NT2/D1 (cell line): ENCODE measurements at regions not wholly inside any gene's neighbourhood (a gene's known extent, or its start where the extent isn't known, plus 50 kb on each side); places are given as distances from the start of the nearest gene placed in this dataset.
A peak's percentile ranks its signal among the peaks of the same experiment; 100 is the strongest.

Experiments used
- DNase-seq: peaks from one replicate; pipeline ENCODE4 v3.0.0-alpha.2; 2011; ENCODE audit warnings: low read depth, low spot score
- H3K27me3 ChIP-seq: 2 replicates; pipeline ENCODE4 v1.6.0; 2011; ENCODE audit warnings: mild to moderate bottlenecking; ENCODE audit not compliant: insufficient read length, insufficient read depth
- H3K36me3 ChIP-seq: 2 replicates; pipeline ENCODE4 v1.6.1; 2011; ENCODE audit warnings: mild to moderate bottlenecking, low read length, mixed read lengths; ENCODE audit not compliant: insufficient read depth, insufficient read length
- H3K4me1 ChIP-seq: 2 replicates; pipeline ENCODE4 v1.5.1; 2011; ENCODE audit not compliant: insufficient read depth, insufficient read length
- H3K4me3 ChIP-seq: 2 replicates; pipeline ENCODE4 v1.5.1; 2011; ENCODE audit warnings: low read depth; ENCODE audit not compliant: insufficient read length
- H3K9ac ChIP-seq: 2 replicates; pipeline ENCODE4 v1.6.0; 2011; ENCODE audit warnings: low read depth; ENCODE audit not compliant: insufficient read length
- H3K9me3 ChIP-seq: 2 replicates; pipeline ENCODE4 v1.5.1; 2011; ENCODE audit warnings: mild to moderate bottlenecking, low read length; ENCODE audit not compliant: insufficient read depth
- SUZ12 ChIP-seq: IDR thresholded peaks from 2 replicates; pipeline ENCODE4 v1.6.1; 2011; ENCODE audit not compliant: insufficient read length, insufficient read depth; ENCODE audit errors: extremely low read depth
- YY1 ChIP-seq: IDR thresholded peaks from 2 replicates; pipeline ENCODE4 v1.6.1; 2011; ENCODE audit not compliant: insufficient read length, insufficient read depth
- ZNF274 ChIP-seq: IDR thresholded peaks from 2 replicates; pipeline ENCODE4 v1.6.1; 2011; ENCODE audit warnings: mild to moderate bottlenecking, low read depth, low read length

- Histone ChIP-seq H3K4me1 (no peaks in the 10 kb centered on the region), H3K27me3 (no peaks in the 10 kb centered on the region), H3K36me3 (no peaks in the 10 kb centered on the region), H3K9me3 (no peaks in the 10 kb centered on the region), H3K9ac (no peak overlapping the region), H3K4me3 (no peak overlapping the region)
- DNase-seq = no peak
- no peak for TF ChIP-seq ZNF274
- no peak for TF ChIP-seq SUZ12
These were observed 118.4 kb downstream of the TSN start for GRCh38 chr2:121873864-121874263.

- Histone ChIP-seq H3K9ac (no peak overlapping the region), H3K36me3 (no peaks in the 10 kb centered on the region), H3K27me3 (no peaks in the 10 kb centered on the region), H3K9me3 (no peaks in the 10 kb centered on the region), H3K4me3 (no peak overlapping the region), H3K4me1 (no peaks in the 10 kb centered on the region)
- TF ChIP-seq SUZ12 = no peak
- no peak for DNase-seq
These were observed 120.2 kb downstream of the TSN start for GRCh38 chr2:121875585-121876185.

- DNase-seq = no peak
- TF ChIP-seq YY1 = no peak
- no peak for TF ChIP-seq SUZ12
- TF ChIP-seq ZNF274 = no peak
- H3K27me3 ChIP-seq = no peaks in the 10 kb centered on the region
These were observed 121.9 kb downstream of the TSN start for GRCh38 chr2:121877366-121877765.

GRCh38 chr2:121880283-121880682 is 124.8 kb downstream of the TSN start:
- Histone ChIP-seq H3K27me3 (no peaks in the 10 kb centered on the region), H3K4me1 (peaks cover 7% of the 10 kb centered on the region), H3K9me3 (no peaks in the 10 kb centered on the region), H3K4me3 (no peak overlapping the region), H3K9ac (no peak overlapping the region), H3K36me3 (no peaks in the 10 kb centered on the region)
- TF ChIP-seq YY1 = no peak
- TF ChIP-seq ZNF274 = no peak
- no peak for DNase-seq

More at GRCh38 chr2:121877366-121877765, 121.9 kb downstream of the TSN start:
- no peaks in the 10 kb centered on the region for H3K9me3 ChIP-seq
- H3K36me3 ChIP-seq = no peaks in the 10 kb centered on the region
- no peaks in the 10 kb centered on the region for H3K4me1 ChIP-seq
- no peak overlapping the region for H3K9ac ChIP-seq
- H3K4me3 ChIP-seq = no peak overlapping the region

- TF ChIP-seq YY1 (no peak), ZNF274 (no peak), SUZ12 (no peak)
- H3K4me3 ChIP-seq = no peak overlapping the region
- no peaks in the 10 kb centered on the region for H3K9me3 ChIP-seq
These were observed 125.6 kb downstream of the TSN start for GRCh38 chr2:121881038-121881437.

GRCh38 chr2:121881950-121882349 is 126.5 kb downstream of the TSN start:
- H3K27me3 ChIP-seq = no peaks in the 10 kb centered on the region
- no peak overlapping the region for H3K4me3 ChIP-seq
- no peak for DNase-seq
- H3K9me3 ChIP-seq = no peaks in the 10 kb centered on the region
- no peak overlapping the region for H3K9ac ChIP-seq
- H3K4me1 ChIP-seq = peaks cover 7% of the 10 kb centered on the region
- H3K36me3 ChIP-seq = no peaks in the 10 kb centered on the region
- no peak for TF ChIP-seq YY1
- TF ChIP-seq ZNF274 = no peak
- TF ChIP-seq SUZ12 = no peak

More at GRCh38 chr2:121881038-121881437, 125.6 kb downstream of the TSN start:
- no peak for DNase-seq
- H3K4me1 ChIP-seq = peaks cover 7% of the 10 kb centered on the region
- no peak overlapping the region for H3K9ac ChIP-seq
- no peaks in the 10 kb centered on the region for H3K36me3 ChIP-seq
- no peaks in the 10 kb centered on the region for H3K27me3 ChIP-seq

- H3K9me3 ChIP-seq = no peaks in the 10 kb centered on the region
- H3K9ac ChIP-seq = no peak overlapping the region
- no peaks in the 10 kb centered on the region for H3K36me3 ChIP-seq
- TF ChIP-seq ZNF274 (no peak), SUZ12 (no peak), YY1 (no peak)
- H3K27me3 ChIP-seq = no peaks in the 10 kb centered on the region
- no peak overlapping the region for H3K4me3 ChIP-seq
- peaks cover 7% of the 10 kb centered on the region for H3K4me1 ChIP-seq
- no peak for DNase-seq
These were observed 128.6 kb downstream of the TSN start for GRCh38 chr2:121884078-121884477.

GRCh38 chr2:121884511-121884921 is 129.1 kb downstream of the TSN start:
- Histone ChIP-seq H3K36me3 (no peaks in the 10 kb centered on the region), H3K4me3 (no peak overlapping the region), H3K27me3 (no peaks in the 10 kb centered on the region), H3K4me1 (peaks cover 7% of the 10 kb centered on the region), H3K9me3 (no peaks in the 10 kb centered on the region), H3K9ac (no peak overlapping the region)
- TF ChIP-seq SUZ12 = no peak
- no peak for TF ChIP-seq YY1
- TF ChIP-seq ZNF274 = no peak
- DNase-seq = peak; percentile 28
